ENCODE measurements at regions not wholly inside any gene's neighbourhood (a gene's known extent, or its start where the extent isn't known, plus 50 kb on each side); places are given as distances from the start of the nearest gene placed in this dataset. TPM values are rescaled to one million over a fixed set of nuclear protein-coding genes. Genes with fewer than 3 reads are reported as not detected.

GRCh38 chr2:154637456-154637855 is 61.0 kb upstream of the KCNJ3 start:
- H3K9me3 ChIP-seq (ENCODE audit: low read length) = no peaks in the 10 kb centered on the region
- no peaks in the 10 kb centered on the region for H4K20me1 ChIP-seq (ENCODE audit: insufficient read depth, low read length)
- no peak overlapping the region for H2AFZ ChIP-seq (ENCODE audit: low read length)
- no peak overlapping the region for H3K4me2 ChIP-seq (ENCODE audit: low read length)
- no peaks in the 10 kb centered on the region for H3K36me3 ChIP-seq (ENCODE audit: insufficient read depth, low read length)
- H3K4me3 ChIP-seq (ENCODE audit: low read depth, low read length, poor library complexity, severe bottlenecking) = no peak overlapping the region
- H3K4me1 ChIP-seq (ENCODE audit: insufficient read depth, low read length, poor library complexity, severe bottlenecking) = no peaks in the 10 kb centered on the region
- no peak overlapping the region for H3K27ac ChIP-seq (ENCODE audit: low read depth, low read length, poor library complexity, severe bottlenecking)
- no peaks in the 10 kb centered on the region for H3K79me2 ChIP-seq (ENCODE audit: insufficient read depth, low read depth, low read length)
- ChIA-PET POLR2A (interaction anchor here (0.5 to 1.2 kb wide), 6 partner anchors 10 to 928 kb away, joined by 3 to 5 read pairs (median 3); no protein-coding TSS in a partner anchor), CTCF (ENCODE audit: unreplicated experiment) (no interaction called here)
- intact Hi-C loops (cut with micrococcal nuclease; ENCODE audit: unreplicated experiment) = no loop called here
- no TSS peak for BruUV-seq (replicated peaks)
- no peaks in the 10 kb centered on the region for H3K9me2 ChIP-seq (ENCODE audit: insufficient read depth, low read length)
- DNase-seq (ENCODE audit: low spot score) = no peak
- TF ChIP-seq, protein P1, sequence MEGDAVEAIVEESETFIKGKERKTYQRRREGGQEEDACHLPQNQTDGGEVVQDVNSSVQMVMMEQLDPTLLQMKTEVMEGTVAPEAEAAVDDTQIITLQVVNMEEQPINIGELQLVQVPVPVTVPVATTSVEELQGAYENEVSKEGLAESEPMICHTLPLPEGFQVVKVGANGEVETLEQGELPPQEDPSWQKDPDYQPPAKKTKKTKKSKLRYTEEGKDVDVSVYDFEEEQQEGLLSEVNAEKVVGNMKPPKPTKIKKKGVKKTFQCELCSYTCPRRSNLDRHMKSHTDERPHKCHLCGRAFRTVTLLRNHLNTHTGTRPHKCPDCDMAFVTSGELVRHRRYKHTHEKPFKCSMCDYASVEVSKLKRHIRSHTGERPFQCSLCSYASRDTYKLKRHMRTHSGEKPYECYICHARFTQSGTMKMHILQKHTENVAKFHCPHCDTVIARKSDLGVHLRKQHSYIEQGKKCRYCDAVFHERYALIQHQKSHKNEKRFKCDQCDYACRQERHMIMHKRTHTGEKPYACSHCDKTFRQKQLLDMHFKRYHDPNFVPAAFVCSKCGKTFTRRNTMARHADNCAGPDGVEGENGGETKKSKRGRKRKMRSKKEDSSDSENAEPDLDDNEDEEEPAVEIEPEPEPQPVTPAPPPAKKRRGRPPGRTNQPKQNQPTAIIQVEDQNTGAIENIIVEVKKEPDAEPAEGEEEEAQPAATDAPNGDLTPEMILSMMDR (conservative IDR thresholded peaks at IDR 0.05; ENCODE audit: low read length) = no peak
- TF ChIP-seq EZH2phosphoT487 (IDR thresholded peaks at IDR 0.05; ENCODE audit: borderline replicate concordance, low read depth, low read length) = no peak

DNA sequence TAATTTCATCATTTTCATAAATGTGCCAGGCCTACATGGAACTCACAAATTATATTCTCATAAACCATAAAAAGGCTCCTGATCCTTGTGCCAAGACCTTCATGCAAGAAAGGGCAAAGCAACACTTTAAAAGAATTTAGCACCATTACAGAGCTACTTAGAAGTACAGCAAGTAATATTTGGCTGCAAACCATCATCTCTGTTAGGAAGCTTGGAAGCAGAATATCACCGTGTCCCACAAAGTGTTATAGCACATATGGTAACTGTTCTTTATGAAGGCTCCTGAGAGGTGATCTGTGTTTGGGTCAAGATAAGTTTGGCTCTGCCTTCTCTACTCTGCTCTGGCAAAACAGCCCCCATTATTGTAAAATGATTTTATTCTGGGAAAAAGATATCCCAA is 59.7 kb upstream of the KCNJ3 start:
- no peaks in the 10 kb centered on the region for H3K4me1 ChIP-seq (ENCODE audit: insufficient read depth, low read length, poor library complexity, severe bottlenecking)
- no peaks in the 10 kb centered on the region for H3K9me3 ChIP-seq (ENCODE audit: low read length)
- no peak overlapping the region for H3K4me2 ChIP-seq (ENCODE audit: low read length)
- H3K79me2 ChIP-seq (ENCODE audit: insufficient read depth, low read depth, low read length) = no peaks in the 10 kb centered on the region
- TF ChIP-seq, protein P1 (conservative IDR thresholded peaks at IDR 0.05; ENCODE audit: low read length) = no peak
- TF ChIP-seq EZH2phosphoT487 (IDR thresholded peaks at IDR 0.05; ENCODE audit: borderline replicate concordance, low read depth, low read length) = no peak
- no peak overlapping the region for H3K4me3 ChIP-seq (ENCODE audit: low read depth, low read length, poor library complexity, severe bottlenecking)
- H3K9me2 ChIP-seq (ENCODE audit: insufficient read depth, low read length) = no peaks in the 10 kb centered on the region
- POLR2A ChIA-PET = no interaction called here
- no TSS peak for BruUV-seq (replicated peaks)
- no peak overlapping the region for H3K27ac ChIP-seq (ENCODE audit: low read depth, low read length, poor library complexity, severe bottlenecking)
- H2AFZ ChIP-seq (ENCODE audit: low read length) = no peak overlapping the region
- intact Hi-C loops (cut with micrococcal nuclease; ENCODE audit: unreplicated experiment) = no loop called here
- H4K20me1 ChIP-seq (ENCODE audit: insufficient read depth, low read length) = no peaks in the 10 kb centered on the region
- CTCF ChIA-PET (ENCODE audit: unreplicated experiment) = no interaction called here
- H3K36me3 ChIP-seq (ENCODE audit: insufficient read depth, low read length) = no peaks in the 10 kb centered on the region
- DNase-seq (ENCODE audit: low spot score) = no peak

DNA sequence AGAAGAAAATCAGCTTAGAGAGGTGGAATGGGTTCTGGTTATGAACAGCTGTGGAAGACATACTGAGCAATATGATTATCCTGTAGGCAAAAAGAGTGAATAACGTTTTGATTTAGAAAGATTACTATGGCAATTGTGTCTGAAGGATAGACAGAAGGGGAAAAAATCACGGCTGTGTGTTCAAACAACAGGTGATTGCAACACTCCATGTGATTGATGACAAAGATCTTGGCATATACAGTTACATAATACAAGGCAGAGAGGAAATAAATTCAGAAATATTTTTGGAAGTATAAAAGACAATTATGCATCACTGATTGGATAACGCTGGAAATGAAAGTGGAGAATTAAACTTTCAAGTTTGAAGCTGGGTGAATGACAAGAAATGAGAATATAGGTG is 58.5 kb upstream of the KCNJ3 start:
- ChIA-PET POLR2A (no interaction called here), CTCF (ENCODE audit: unreplicated experiment) (no interaction called here)
- no peak for DNase-seq (ENCODE audit: low spot score)
- no peaks in the 10 kb centered on the region for H3K4me1 ChIP-seq (ENCODE audit: insufficient read depth, low read length, poor library complexity, severe bottlenecking)
- no peaks in the 10 kb centered on the region for H3K9me2 ChIP-seq (ENCODE audit: insufficient read depth, low read length)
- H4K20me1 ChIP-seq (ENCODE audit: insufficient read depth, low read length) = no peaks in the 10 kb centered on the region
- H3K4me3 ChIP-seq (ENCODE audit: low read depth, low read length, poor library complexity, severe bottlenecking) = no peak overlapping the region
- intact Hi-C loops (cut with micrococcal nuclease; ENCODE audit: unreplicated experiment) = no loop called here
- H3K9me3 ChIP-seq (ENCODE audit: low read length) = no peaks in the 10 kb centered on the region
- no peaks in the 10 kb centered on the region for H3K36me3 ChIP-seq (ENCODE audit: insufficient read depth, low read length)
- H3K79me2 ChIP-seq (ENCODE audit: insufficient read depth, low read depth, low read length) = no peaks in the 10 kb centered on the region
- no peak overlapping the region for H3K27ac ChIP-seq (ENCODE audit: low read depth, low read length, poor library complexity, severe bottlenecking)
- TF ChIP-seq EZH2phosphoT487 (IDR thresholded peaks at IDR 0.05; ENCODE audit: borderline replicate concordance, low read depth, low read length) = no peak
- TF ChIP-seq, protein P1 (conservative IDR thresholded peaks at IDR 0.05; ENCODE audit: low read length) = no peak
- H3K4me2 ChIP-seq (ENCODE audit: low read length) = no peak overlapping the region
- no peak overlapping the region for H2AFZ ChIP-seq (ENCODE audit: low read length)
- BruUV-seq (replicated peaks) = no TSS peak

Small RNA genes lying in the stretch of these regions (small RNA-seq; reads per million reads assigned to genes)
- not detected for gene RNA5SP107
